Type B pancreatic cell (in vitro differentiated cells): ENCODE measurements at regions not wholly inside any gene's neighbourhood (a gene's known extent, or its start where the extent isn't known, plus 50 kb on each side); places are given as distances from the start of the nearest gene placed in this dataset.
A peak's percentile ranks its signal among the peaks of the same experiment; 100 is the strongest.

ENCODE experiments used
- DNase-seq: peaks from one replicate; pipeline ENCODE4 v3.0.0; 2021; ENCODE audit warnings: mixed read lengths; ENCODE audit not compliant: unreplicated experiment; ENCODE audit errors: extremely low spot score
- H3K27ac Mint-ChIP-seq: 2 replicates; pipeline ENCODE4 v1.8.0; 2021; ENCODE audit warnings: mild to moderate bottlenecking, mixed read lengths
- H3K27me3 Mint-ChIP-seq: 2 replicates; pipeline ENCODE4 v1.8.0; 2021; ENCODE audit warnings: mixed read lengths
- H3K36me3 Mint-ChIP-seq: 2 replicates; pipeline ENCODE4 v1.8.0; 2021; ENCODE audit warnings: mixed read lengths
- H3K4me1 Mint-ChIP-seq: one replicate; pipeline ENCODE4 v1.8.0; 2021; ENCODE audit warnings: mixed read lengths; ENCODE audit not compliant: unreplicated experiment
- H3K4me3 Mint-ChIP-seq: 2 replicates; pipeline ENCODE4 v1.8.0; 2021; ENCODE audit warnings: mild to moderate bottlenecking, mixed read lengths
- H3K9me3 Mint-ChIP-seq: 2 replicates; pipeline ENCODE4 v1.8.0; 2021; ENCODE audit warnings: mixed read lengths
- CTCF ChIP-seq: fragments of 200-600 bp; sonication (generic); conservative IDR thresholded peaks from 2 replicates; pipeline ENCODE4 v1.5.0; 2021; ENCODE audit warnings: antibody characterized with exemption, mild to moderate bottlenecking

GRCh38 chr2:94939349-94939748, 68.1 kb downstream of the TEKT4 start:
- no peak overlapping the region for H3K27ac Mint-ChIP-seq
- DNase-seq, result no peak
- no peaks in the 10 kb centered on the region for H3K9me3 Mint-ChIP-seq
- TF ChIP-seq CTCF, result no peak
- no peak overlapping the region for H3K4me3 Mint-ChIP-seq
- no peaks in the 10 kb centered on the region for H3K4me1 Mint-ChIP-seq
- H3K36me3 Mint-ChIP-seq, result no peaks in the 10 kb centered on the region
- peaks cover 8% of the 10 kb centered on the region for H3K27me3 Mint-ChIP-seq

GRCh38 chr2:94947097-94948016, 76.1 kb downstream of the TEKT4 start:
- H3K9me3 Mint-ChIP-seq, result no peaks in the 10 kb centered on the region
- no peak overlapping the region for H3K27ac Mint-ChIP-seq
- H3K4me1 Mint-ChIP-seq, result no peaks in the 10 kb centered on the region
- H3K36me3 Mint-ChIP-seq, result no peaks in the 10 kb centered on the region
- peaks cover 7% of the 10 kb centered on the region for H3K27me3 Mint-ChIP-seq
- DNase-seq, result no peak
- no peak for TF ChIP-seq CTCF
- no peak overlapping the region for H3K4me3 Mint-ChIP-seq

- no peak overlapping the region for H3K4me3 Mint-ChIP-seq
- H3K36me3 Mint-ChIP-seq, result no peaks in the 10 kb centered on the region
- no peak for TF ChIP-seq CTCF
- no peak overlapping the region for H3K27ac Mint-ChIP-seq
- no peaks in the 10 kb centered on the region for H3K9me3 Mint-ChIP-seq
- no peak for DNase-seq
- no peaks in the 10 kb centered on the region for H3K4me1 Mint-ChIP-seq
- H3K27me3 Mint-ChIP-seq, result peaks cover 27% of the 10 kb centered on the region
Measured at GRCh38 chr2:94955702-94956101, 69.8 kb upstream of the MAL start.

GRCh38 chr2:94956797-94957391, 68.6 kb upstream of the MAL start:
- H3K27ac Mint-ChIP-seq, result no peak overlapping the region
- peak; percentile 93 for TF ChIP-seq CTCF
- H3K9me3 Mint-ChIP-seq, result no peaks in the 10 kb centered on the region
- H3K36me3 Mint-ChIP-seq, result no peaks in the 10 kb centered on the region
- H3K4me3 Mint-ChIP-seq, result no peak overlapping the region
- DNase-seq, result no peak
- peaks cover 32% of the 10 kb centered on the region for H3K27me3 Mint-ChIP-seq
- no peaks in the 10 kb centered on the region for H3K4me1 Mint-ChIP-seq

GRCh38 chr2:94958245-94958644, 67.3 kb upstream of the MAL start:
- no peaks in the 10 kb centered on the region for H3K4me1 Mint-ChIP-seq
- H3K27ac Mint-ChIP-seq, result no peak overlapping the region
- H3K27me3 Mint-ChIP-seq, result peaks cover 31% of the 10 kb centered on the region
- no peak for DNase-seq
- H3K36me3 Mint-ChIP-seq, result no peaks in the 10 kb centered on the region
- no peak overlapping the region for H3K4me3 Mint-ChIP-seq
- no peaks in the 10 kb centered on the region for H3K9me3 Mint-ChIP-seq
- no peak for TF ChIP-seq CTCF
